ENCODE measurements at regions not wholly inside any gene's neighbourhood (a gene's known extent, or its start where the extent isn't known, plus 50 kb on each side); places are given as distances from the start of the nearest gene placed in this dataset.
"Not testable (repeated sequence)": the region's sequence is repeated elsewhere in the genome, so short reads cannot be mapped to it uniquely, and the experiment has no call there.

DNA sequence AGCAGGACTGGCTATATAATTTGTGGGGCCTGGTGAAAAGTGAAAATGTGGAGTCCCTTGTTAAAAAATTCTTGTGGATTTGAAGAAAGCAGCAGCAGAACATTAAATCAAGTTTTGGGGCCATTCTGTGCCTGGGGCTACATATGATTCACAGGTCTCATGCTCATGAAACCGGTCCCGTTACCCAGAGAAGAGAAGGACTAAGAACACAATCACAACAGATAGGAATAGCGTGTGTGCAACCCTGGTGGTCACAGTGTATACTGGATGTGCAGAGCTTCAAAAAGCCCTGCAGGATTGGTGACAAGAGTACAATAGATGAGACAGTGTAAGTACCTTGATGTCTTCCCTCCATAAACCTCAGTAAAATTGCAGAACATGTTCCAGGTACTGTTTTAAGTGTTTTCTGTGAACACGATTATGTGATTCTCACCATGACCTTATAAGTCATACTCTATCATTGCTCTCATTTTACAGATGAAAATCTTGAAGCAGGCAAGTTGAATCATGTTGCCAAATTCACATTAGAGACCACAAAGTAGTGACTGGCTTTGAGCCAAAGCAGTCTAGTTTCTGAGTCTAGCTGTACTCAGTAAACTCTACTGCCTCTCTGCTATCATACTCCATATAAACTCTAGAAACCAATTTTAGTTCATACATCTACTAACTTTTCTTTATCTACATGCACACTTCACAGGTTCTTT, 636.5 kb downstream of the TAF11L14 start:
- DNase-seq, result no peak

DNA sequence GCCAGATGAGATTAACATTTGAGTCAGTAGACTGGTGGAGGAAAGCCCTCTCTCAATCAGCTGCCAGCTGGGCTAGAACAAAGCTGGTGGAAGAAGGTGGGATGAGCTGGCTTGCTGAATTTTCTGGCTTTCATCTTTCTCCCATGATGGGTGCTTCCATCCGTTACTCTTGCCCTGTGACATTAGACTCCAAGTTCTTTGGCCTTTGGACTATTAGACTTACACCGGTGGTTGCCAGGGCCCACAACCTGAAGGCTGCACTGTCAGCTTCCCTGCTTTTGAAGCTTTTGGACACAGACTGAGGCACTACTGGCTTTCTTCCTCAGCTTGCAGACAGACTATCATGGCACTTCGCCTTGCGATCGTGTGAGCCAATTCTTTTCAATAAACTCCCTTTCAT, 642.7 kb downstream of the TAF11L14 start:
- DNase-seq, result no peak

DNA sequence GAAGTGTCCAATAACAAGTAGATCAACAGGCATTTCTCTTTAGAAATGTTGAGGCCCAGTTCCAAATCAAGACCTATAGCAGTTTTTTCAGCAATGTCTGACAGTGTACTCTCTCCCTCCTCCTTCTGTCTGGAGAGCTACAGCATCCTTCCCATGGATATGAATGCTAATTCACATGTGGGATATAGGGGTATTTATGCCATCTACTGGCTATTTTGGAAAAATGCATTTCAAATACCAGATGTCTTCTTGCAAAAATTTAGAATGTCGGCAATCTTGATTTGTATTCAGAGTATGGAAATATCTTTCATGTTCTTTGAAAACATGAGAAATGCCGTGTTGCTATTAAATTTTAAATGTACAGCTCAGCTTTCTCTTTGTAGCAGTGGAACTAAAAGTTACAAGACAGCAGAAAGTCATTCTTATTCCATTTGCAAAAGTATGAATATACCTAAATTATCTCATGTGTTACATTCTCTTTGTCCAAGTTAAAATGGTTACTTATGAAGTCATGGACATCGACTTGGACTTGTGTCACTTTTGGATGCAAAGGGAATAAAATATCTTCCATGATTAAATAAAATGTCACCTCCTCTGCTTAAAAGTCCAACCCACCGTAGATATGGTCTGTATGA, 647.8 kb downstream of the TAF11L14 start:
- DNase-seq, result no peak

DNA sequence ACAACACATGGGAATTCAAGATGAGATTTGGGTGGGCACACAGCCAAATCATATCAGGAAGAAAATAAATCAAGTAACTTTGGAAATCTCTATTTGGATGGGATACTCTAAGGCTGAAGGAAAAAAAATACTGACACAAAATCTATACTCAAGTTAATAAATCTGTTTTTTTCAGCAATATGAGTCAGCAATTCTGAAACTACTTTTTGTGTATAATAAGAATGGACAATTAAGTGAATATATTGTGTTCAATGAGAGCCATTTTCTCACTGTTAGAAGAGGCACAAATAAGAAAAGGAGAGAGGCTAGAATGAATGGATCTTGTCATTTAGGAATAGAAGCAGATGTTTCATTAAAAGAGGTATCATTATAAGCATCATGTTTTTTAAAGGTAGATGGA, 651.0 kb downstream of the TAF11L14 start:
- no peak for DNase-seq

DNA sequence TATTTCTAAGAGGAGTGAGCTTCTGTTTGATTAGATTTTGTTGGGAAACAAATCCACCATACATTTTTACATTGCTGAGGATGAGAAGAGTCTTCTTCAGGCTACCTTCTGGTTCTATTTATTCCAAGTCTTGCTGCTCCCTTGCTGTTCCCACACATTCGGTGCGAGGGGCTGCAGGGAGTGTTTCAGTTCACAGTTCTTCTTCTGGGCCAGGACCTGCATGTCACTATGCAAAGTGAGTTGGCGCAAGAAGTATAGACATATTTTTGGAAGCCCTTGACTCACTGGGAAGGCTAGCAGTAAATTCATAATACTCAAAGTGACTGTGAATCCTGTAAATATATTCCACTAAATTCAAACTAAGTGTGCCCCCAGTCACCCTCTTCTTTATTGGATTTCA, 657.9 kb downstream of the TAF11L14 start:
- no peak for DNase-seq

DNA sequence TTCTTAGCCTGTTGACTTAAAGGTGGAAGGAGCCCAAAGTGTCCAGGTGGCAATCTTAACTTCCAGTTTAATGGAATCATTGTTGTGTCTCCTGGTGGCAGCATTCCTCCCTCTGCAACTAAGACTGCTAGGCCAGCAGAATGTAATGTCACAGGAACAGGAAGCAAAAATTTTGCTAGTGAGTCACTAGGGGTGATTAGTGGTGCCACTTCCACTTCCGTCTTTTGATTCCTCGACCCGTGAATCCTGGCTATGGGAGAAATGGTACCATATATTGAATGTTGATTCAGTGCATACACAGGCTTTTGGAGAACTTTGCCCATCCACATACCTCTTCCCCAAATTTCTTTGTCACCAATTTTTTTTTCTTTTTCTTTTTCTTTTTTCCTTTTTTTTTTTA, 661.4 kb downstream of the TAF11L14 start:
- not testable (repeated sequence) for DNase-seq

DNA sequence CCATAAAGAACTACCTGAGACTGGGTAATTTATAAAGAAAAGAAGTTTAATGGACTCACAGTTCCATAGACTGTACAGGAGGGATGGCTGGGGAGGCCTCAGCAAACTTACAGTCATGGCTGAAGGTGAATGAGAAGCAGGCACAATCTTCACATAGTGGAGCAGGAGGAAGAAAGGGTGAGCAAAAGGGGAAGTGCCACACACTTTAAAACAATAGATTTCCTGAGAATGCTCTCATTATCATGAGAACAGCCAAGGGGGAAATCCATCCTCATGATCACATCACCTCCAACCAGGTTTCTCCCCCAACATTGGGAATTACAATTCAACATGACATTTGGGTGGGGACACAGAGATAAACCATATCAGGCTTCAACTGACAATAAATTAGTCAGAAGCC, 664.9 kb downstream of the TAF11L14 start:
- no peak for DNase-seq

DNA sequence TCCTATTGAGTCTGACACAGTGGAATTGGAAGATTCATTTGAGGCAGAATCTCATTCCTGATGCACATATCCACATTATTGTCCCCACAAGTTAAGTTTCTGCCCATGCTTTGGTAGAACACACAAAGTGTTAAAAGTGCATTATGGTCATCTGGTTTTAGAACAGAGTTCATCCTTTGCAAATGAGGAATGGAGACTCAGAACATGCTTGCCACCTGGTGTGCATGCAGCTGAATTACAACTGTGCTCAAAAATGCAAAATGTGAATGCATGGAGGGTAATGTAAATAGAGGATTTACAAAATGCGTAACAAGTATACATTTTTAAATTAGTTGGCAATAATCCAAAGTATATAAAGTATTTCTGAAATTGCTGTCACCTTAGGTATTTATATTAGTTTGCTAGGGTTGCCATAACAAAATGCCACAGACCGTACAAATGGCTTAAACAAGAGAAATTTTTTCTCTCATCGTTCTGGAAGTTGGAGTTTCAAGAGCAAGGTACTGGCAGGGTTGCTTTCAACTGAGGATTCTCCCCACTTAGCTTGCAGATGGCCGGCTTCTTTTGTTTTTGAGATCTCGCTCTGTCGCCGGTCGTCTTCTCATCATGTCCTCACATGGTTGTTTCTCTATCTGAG, 671.1 kb downstream of the TAF11L14 start:
- DNase-seq, result no peak

DNA sequence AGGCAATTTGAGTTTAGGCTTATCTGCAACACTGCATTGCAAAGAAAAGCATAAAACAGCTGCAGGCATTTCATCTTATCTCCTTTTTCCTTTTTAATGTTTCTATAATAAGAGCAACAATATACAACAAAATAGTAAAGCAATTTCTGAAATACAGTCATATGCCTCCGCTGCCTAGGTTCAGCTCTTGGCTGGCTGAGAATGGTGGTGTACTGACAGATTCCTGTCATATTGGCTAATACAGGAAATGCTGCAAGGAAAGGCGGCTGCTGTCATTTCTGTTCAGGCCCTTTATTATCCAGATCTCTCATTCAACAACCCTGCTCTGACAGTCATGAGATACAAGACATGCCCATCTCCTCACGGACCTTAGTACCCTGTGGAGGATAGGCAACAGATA, 677.0 kb downstream of the TAF11L14 start:
- DNase-seq, result no peak

DNA sequence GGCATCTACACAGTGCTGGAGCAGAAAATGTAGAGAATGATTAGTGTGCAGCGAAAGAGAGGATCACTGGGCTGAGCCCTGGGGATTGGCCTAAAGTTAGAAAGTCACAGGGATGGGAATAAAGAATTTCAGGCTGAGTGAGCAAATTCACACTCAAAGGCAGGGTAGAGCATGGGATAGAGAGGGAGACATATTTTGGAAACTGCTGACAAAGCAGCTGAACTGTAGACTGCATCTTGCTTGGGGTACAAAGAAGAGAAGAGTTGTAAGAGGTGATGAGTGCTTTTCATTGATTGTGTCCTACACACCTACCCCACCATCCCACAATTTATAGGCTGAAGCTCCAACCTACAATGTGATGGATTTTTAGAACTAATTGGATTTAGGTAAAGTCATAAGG, 677.8 kb downstream of the TAF11L14 start:
- no peak for DNase-seq

DNA sequence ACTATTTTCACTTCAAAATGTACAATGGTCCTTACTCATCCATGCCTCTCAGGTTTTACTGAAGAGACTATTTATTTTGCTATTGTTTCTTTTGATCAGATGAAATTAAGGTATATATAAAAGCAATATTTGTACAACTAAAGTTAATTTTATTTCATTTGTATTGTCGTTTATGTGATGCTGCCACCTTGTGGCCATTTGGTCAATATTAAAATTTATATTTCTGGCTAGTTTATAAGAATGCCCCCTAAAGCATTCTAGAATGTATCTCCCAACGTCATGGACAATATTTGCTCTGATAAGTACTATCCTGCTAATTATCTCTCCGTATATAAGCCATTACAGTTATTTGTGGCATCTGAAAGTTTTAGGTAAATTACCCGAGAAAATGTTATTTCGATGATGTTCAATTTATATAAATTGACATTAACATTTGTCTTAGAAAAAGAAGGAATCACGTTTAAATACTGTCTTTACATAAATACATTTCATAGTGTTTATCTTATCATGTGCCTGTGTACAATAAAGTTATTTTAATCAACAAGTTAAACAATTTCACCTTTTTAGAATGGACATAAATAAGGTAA, 680.0 kb downstream of the TAF11L14 start:
- DNase-seq, result no peak

DNA sequence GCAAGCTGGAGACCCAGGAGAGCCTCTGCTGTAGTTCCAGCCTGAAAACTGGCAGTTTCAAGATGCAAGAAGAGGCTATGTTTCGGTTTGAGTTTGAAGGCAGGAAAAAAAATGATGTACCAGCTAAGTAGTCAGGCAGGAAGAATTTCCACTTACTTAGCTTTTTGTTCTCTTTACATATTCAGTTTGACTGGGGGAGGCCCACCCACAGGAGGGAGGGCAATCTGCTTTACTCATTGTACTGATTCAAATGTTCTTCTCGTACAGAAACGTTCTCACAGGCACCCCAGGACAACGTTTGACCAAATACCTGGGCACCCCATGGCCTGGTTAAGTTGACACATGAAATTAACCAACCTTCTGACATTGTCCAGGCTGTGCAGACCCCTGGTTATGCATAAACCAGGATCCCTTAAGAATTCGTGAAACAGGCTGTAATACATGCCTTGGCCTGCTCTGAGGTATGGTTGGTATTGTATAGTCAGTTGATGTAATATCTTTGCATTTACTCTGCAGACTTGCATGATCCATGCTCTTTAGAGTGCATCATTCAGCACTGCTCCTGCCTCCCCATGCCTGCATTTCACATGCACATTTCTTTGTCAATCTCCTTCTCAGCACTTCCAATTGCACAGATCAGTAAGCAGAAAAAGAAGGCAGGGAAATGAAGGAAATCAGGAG, 687.1 kb downstream of the TAF11L14 start:
- DNase-seq, result no peak

DNA sequence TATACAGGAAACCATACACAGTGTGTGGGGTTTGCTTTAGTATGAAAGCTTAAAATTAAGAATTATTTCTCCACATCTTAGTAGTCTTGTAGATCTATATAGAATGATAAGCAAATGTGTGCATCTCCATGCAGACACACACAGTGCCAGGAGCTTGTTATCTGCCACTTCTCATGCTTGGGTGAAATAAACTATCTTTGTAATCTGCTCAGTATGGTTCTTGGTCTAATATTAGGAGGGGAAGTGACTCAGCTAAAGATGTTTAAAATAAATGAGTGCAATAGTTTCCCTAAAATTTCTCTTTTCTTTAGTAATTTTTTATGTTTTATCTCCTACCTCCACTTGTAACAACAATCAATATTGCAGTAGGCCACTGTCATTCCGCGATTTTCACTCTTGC, 689.6 kb downstream of the TAF11L14 start:
- no peak for DNase-seq

DNA sequence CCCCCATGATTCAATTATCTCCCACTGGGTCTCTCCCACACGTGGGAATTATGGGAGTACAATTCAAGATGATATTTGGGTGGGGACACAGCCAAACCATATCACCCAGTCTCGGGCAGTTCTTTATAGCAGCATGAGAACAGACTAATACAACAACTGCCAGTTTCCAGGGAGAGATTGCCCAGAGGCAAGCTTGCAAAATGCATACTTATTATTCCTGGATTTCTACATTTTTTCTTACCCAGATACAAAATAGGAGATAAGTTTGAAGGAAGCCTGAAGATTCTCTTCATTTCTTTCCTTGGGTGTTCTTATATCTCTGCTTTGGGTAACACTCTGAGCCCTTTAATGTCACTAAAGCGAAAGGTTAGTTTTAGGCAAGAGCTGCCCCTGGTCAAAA, 691.2 kb downstream of the TAF11L14 start:
- DNase-seq, result no peak

DNA sequence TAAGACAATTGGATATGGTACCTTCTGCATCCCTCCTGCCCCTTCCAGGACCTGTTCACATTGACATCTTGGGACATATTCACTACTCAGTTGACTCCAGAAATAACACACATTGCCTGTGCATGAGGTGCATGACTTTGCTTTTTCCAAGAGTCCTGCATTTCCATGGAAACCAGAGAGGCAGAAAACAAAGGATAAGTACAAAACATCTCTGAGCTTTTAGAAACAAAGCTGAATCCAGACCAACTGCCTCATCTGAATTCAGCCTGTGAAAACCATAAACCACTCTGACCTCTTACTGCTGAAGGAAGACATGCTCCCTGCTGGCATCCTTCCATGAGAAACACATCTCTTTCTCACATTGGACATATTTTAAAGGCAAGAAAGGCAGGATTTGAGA, 695.1 kb downstream of the TAF11L14 start:
- DNase-seq, result no peak

DNA sequence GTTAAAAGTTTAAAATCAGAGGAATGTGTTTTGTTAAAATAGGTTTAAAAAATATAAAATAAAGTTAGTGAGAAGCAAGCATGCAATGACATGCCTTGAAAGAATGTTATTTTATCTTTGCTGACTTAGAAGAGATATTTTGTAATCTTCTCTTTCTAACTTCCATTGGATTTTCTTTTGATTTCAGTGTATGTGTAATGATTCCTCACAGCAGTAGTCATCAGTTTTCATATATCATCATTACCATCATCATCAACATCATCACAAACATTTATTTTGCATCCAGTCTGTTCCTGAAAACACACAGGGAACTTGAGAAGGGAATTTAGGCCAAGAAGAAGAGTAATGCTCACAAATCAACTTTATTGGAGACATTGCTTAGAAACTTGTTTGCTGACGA, 699.6 kb downstream of the TAF11L14 start:
- no peak for DNase-seq

DNA sequence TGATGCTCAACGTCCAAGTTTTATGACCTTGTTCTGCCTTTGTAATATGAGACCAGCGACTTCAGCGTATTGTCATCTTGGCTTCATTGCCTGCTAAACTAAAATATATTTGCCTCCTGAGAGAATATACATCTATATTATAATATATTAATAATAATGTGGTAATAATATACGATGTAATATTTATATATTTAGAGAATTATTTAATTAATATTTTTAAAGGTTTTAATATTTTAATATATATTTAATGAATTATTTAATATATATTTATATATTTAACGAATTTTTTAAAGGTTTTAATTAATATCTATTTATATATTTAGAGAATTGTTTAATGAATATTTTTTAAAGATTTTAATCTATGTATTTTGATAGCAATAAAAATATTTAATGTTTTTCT, 700.7 kb downstream of the TAF11L14 start:
- no peak for DNase-seq

DNA sequence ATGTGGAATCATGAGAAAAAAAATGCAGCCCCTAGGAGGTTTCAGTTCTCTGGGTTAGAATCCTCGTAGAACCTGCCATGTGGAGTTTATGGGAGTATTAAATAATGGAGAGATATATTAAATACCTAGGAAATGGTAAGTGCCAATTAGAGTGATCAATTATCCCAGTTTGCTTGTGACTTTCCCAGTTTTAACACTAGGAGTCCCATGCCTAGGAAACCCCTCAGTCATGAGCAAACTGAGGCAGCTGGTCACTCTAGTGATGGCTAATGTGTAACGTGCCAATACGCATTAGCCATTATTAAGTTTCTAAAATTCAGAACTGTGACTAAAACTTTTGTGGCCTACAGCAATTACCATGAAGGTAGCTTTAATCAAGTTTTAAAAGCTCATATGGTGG, 720.6 kb downstream of the TAF11L14 start:
- DNase-seq, result no peak

DNA sequence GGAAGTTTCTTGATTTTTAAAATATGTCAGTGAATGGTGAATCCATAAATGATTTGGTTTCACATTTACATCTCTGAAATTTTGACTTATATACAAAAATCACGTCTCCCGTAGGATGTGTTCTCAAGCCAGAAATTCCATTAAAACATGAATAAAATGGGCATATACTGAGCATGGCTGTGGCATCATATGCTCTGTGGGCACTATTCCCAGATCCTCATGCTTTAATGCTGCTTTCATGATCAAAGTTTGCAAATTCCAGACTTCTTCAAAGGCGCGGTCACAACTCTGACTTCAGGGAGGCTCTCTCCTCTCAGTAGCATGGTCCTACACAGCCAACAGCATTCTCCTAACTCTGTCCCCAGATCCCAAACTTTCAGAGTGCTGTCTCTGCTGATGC, 723.2 kb downstream of the TAF11L14 start:
- DNase-seq, result no peak

DNA sequence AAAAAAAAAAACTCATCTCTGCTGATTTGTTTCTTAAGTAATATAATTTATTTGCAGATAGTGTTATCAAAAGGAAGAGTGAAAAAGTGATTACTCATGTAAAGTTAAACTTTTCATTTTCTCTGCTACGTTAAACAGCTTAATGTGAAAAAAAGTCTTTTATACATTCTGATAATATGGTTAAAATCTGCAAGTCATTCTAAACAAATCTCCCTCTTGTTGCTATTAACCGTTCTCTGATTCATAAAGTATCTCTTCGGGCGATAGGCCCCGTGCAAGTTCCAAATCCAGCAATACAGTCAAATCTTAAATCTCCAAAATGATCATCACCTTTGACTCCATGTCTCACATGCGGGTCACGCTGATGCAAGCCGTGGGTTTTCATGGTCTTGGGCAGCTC, 732.0 kb downstream of the TAF11L14 start:
- no peak for DNase-seq

DNA sequence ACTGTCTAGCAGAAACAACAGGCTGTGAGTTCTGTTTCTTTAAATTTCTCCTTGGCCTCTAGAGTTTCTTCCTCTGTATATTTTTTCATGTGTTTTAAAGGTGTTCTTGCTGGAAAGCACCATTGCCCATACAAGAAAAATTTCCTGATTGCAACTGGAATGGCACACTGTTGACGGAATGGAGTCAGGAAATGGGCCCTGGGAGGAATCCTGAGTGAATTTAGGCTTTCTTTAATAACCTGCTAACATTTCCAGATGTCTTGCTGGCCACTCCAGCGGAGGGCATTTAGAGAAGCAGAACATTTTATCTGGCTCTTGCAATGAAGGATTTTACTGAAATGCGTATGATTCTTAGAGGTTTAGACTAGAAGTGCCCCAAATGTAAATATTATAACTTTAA, 736.3 kb downstream of the TAF11L14 start:
- DNase-seq, result no peak

DNA sequence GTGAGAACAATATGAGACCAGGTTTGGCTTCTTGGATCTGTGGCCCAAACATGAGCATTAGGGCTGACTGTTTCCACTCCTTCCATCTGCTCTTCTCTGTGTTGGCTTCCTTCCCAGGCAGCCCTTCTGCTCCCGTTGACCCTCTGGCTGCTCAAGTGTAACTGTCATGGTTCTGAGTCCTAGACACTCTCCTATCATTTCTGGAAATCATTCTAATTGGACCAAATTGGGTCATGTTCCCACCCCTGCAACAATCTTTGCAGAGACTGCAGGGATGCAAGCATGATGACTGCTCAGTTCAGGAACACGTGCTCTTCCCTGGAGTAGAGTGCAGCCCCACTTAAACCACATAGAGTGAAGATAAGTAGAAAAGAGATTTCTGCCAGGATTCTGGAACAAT, 741.4 kb downstream of the TAF11L14 start:
- no peak for DNase-seq

DNA sequence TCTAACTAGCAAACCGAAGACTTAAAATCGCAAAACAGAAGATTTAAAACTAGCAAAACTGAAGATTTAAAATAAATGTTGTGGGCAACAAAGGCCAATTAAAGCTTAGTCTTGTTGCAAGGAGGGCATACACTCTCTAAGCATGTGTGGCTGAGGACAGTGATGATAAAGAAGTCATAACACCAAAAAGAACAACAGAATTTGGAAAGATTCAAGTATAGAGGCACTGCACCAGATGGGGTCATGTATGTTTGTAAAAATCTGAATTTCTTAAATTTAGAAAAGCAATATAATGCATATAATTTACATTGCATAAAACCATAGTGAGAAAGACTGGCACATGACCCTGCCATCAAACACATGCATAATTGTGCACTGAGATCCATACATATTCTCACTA, 743.8 kb downstream of the TAF11L14 start:
- DNase-seq, result no peak

DNA sequence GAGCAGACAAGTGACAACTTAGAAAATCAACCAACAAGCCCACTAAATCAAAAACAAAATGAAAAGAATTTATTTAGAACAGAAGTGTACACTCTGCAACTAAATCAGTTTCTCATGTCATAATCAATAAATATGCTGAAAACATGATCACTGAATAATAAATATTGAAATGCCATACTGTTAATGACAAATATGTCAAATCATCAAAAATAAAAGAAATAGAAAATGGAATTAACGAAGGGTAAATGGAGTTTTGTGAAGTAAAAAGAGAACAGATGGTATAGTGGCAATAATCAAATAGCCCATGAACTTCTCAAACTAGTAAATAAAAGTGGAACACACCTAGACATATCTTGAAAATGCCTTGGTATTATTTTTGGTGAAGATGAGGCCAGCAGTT, 744.9 kb downstream of the TAF11L14 start:
- no peak for DNase-seq

All from GF-D8 (cell line).